ENCODE measurements at regions not wholly inside any gene's neighbourhood (a gene's known extent, or its start where the extent isn't known, plus 50 kb on each side); places are given as distances from the start of the nearest gene placed in this dataset.

DNA sequence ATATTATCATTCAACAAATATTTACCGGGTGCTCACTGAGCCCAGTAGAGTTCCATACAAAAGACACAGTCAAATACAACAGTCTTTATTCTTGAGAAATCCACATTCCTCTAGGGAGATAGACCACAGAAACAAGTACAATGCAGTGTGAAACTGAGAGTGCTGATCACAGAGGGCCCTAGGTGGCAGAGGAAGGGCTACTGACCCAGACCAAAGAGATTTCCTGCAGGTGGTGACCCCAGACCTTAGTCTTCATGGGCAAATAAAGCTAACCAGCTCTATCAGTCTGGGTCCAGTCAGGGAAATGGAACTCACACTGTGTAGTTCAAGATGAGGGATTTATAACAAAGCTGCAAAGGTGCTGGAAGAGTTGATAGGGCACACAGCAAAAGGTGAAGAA lies 110.4 kb upstream of the SLC27A6 start:
- TF ChIP-seq, protein P1, sequence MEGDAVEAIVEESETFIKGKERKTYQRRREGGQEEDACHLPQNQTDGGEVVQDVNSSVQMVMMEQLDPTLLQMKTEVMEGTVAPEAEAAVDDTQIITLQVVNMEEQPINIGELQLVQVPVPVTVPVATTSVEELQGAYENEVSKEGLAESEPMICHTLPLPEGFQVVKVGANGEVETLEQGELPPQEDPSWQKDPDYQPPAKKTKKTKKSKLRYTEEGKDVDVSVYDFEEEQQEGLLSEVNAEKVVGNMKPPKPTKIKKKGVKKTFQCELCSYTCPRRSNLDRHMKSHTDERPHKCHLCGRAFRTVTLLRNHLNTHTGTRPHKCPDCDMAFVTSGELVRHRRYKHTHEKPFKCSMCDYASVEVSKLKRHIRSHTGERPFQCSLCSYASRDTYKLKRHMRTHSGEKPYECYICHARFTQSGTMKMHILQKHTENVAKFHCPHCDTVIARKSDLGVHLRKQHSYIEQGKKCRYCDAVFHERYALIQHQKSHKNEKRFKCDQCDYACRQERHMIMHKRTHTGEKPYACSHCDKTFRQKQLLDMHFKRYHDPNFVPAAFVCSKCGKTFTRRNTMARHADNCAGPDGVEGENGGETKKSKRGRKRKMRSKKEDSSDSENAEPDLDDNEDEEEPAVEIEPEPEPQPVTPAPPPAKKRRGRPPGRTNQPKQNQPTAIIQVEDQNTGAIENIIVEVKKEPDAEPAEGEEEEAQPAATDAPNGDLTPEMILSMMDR (IDR thresholded peaks at IDR 0.05), result no peak
- no peak for TF ChIP-seq POLR2A (IDR thresholded peaks at IDR 0.05)
